ENCODE measurements at regions not wholly inside any gene's neighbourhood (a gene's known extent, or its start where the extent isn't known, plus 50 kb on each side); places are given as distances from the start of the nearest gene placed in this dataset.

- no peak overlapping the region for H3K4me3 ChIP-seq (ENCODE audit: low read length)
- no peak overlapping the region for H3K9ac ChIP-seq (ENCODE audit: low read depth, low read length)
- no peaks in the 10 kb centered on the region for H3K36me3 ChIP-seq (ENCODE audit: insufficient read depth, low read depth, low read length)
- no peaks in the 10 kb centered on the region for H3K4me1 ChIP-seq (ENCODE audit: insufficient read depth, low read length)
- no peaks in the 10 kb centered on the region for H3K27me3 ChIP-seq (ENCODE audit: insufficient read depth, low read length)
- H3K27ac ChIP-seq (ENCODE audit: low read length), result no peak overlapping the region
- no peaks in the 10 kb centered on the region; the same call in 1 of the 2 replicates for H3K9me3 ChIP-seq (ENCODE audit: insufficient read depth, low read depth, low read length)
Measured at GRCh38 chr2:34663314-34663713, 1064.2 kb upstream of the FAM98A start.

GRCh38 chr2:34660741-34661140 lies 1061.6 kb upstream of the FAM98A start:
- Histone ChIP-seq H3K27ac (ENCODE audit: low read length) (no peak overlapping the region), H3K9ac (ENCODE audit: low read depth, low read length) (no peak overlapping the region), H3K4me1 (ENCODE audit: insufficient read depth, low read length) (no peaks in the 10 kb centered on the region), H3K27me3 (ENCODE audit: insufficient read depth, low read length) (no peaks in the 10 kb centered on the region), H3K4me3 (ENCODE audit: low read length) (no peak overlapping the region), H3K9me3 (ENCODE audit: insufficient read depth, low read depth, low read length) (no peaks in the 10 kb centered on the region; the same call in 1 of the 2 replicates), H3K36me3 (ENCODE audit: insufficient read depth, low read depth, low read length) (no peaks in the 10 kb centered on the region)

DNA sequence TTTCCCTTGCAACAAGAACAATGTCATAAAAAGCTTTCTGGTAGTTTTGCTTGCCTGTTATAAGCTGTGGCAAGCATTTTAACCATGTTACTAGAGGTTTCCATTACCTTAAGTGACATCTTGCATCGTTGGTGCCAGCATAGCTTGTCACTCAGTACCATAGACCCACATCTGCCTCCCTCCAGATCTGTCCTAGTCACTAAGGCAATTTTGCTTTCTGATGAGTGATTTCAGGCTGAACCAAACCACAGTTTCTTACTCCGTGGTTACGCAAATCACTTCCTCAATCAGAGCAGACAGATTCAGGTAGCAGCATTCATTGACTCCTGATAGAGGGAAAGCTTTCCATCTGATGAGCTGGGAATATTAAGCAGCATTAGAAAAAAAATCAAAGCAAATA lies 1057.5 kb upstream of the FAM98A start:
- Histone ChIP-seq H3K9ac (ENCODE audit: low read depth, low read length) (no peak overlapping the region), H3K36me3 (ENCODE audit: insufficient read depth, low read depth, low read length) (no peaks in the 10 kb centered on the region), H3K27ac (ENCODE audit: low read length) (no peak overlapping the region), H3K27me3 (ENCODE audit: insufficient read depth, low read length) (no peaks in the 10 kb centered on the region), H3K4me1 (ENCODE audit: insufficient read depth, low read length) (no peaks in the 10 kb centered on the region), H3K4me3 (ENCODE audit: low read length) (no peak overlapping the region), H3K9me3 (ENCODE audit: insufficient read depth, low read depth, low read length) (no peaks in the 10 kb centered on the region; the same call in 1 of the 2 replicates)

DNA sequence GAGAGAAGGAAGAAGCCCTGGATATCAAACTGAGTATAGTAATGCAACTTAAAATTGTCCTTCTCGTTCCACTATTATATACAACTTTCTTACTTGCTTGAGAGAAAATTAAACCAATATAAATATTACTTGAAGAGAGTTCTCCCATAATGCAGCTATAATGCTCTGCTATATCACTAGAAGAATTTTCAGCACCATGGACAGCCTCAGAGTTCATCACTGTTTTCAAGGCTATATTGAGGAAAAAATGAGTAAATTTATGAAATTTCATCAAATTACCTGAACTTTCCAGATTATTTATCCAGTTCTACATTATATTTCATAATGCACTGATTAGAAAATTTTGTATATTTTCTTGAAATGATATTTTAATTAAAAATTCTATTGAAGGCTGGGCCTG lies 1053.5 kb upstream of the FAM98A start:
- no peaks in the 10 kb centered on the region for H3K36me3 ChIP-seq (ENCODE audit: insufficient read depth, low read depth, low read length)
- no peaks in the 10 kb centered on the region for H3K27me3 ChIP-seq (ENCODE audit: insufficient read depth, low read length)
- no peak overlapping the region for H3K27ac ChIP-seq (ENCODE audit: low read length)
- peaks cover 3% of the 10 kb centered on the region; the same call in 1 of the 2 replicates for H3K4me1 ChIP-seq (ENCODE audit: insufficient read depth, low read length)
- H3K9me3 ChIP-seq (ENCODE audit: insufficient read depth, low read depth, low read length), result no peaks in the 10 kb centered on the region
- H3K9ac ChIP-seq (ENCODE audit: low read depth, low read length), result no peak overlapping the region
- H3K4me3 ChIP-seq (ENCODE audit: low read length), result no peak overlapping the region

- H3K4me1 ChIP-seq (ENCODE audit: insufficient read depth, low read length), result peaks cover 3% of the 10 kb centered on the region; the same call in 1 of the 2 replicates
- no peaks in the 10 kb centered on the region for H3K36me3 ChIP-seq (ENCODE audit: insufficient read depth, low read depth, low read length)
- no peaks in the 10 kb centered on the region for H3K9me3 ChIP-seq (ENCODE audit: insufficient read depth, low read depth, low read length)
- H3K9ac ChIP-seq (ENCODE audit: low read depth, low read length), result no peak overlapping the region
- no peak overlapping the region for H3K4me3 ChIP-seq (ENCODE audit: low read length)
- H3K27ac ChIP-seq (ENCODE audit: low read length), result no peak overlapping the region
- no peaks in the 10 kb centered on the region for H3K27me3 ChIP-seq (ENCODE audit: insufficient read depth, low read length)
Measured at GRCh38 chr2:34646901-34647300, 1047.8 kb upstream of the FAM98A start.

GRCh38 chr2:34632327-34632726 lies 1033.2 kb upstream of the FAM98A start:
- peaks cover 10% of the 10 kb centered on the region; the same call in 1 of the 2 replicates for H3K9me3 ChIP-seq (ENCODE audit: insufficient read depth, low read depth, low read length)
- H3K27ac ChIP-seq (ENCODE audit: low read length), result no peak overlapping the region
- H3K4me3 ChIP-seq (ENCODE audit: low read length), result no peak overlapping the region
- H3K9ac ChIP-seq (ENCODE audit: low read depth, low read length), result no peak overlapping the region
- no peaks in the 10 kb centered on the region for H3K27me3 ChIP-seq (ENCODE audit: insufficient read depth, low read length)
- no peaks in the 10 kb centered on the region for H3K4me1 ChIP-seq (ENCODE audit: insufficient read depth, low read length)
- H3K36me3 ChIP-seq (ENCODE audit: insufficient read depth, low read depth, low read length), result no peaks in the 10 kb centered on the region

DNA sequence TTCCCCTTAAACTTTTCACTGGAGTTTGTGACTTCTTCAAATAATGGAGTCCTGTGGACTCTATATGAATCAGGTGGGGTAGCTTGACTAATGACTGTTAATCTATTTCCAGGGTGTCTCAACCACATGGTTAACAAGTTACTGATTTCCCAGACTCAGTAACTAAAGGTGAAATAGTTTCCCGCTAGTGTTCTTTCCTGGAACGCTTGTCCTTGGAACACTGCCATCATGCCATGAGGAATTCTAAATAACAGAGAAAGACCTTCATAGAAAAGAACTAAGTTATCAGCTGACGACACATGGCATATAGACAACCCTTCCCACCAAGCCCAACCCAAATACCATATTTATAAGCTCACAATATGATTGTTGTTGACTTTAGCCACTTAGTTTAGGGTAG lies 1027.9 kb upstream of the FAM98A start:
- Histone ChIP-seq H3K36me3 (ENCODE audit: insufficient read depth, low read depth, low read length) (no peaks in the 10 kb centered on the region), H3K9me3 (ENCODE audit: insufficient read depth, low read depth, low read length) (no peaks in the 10 kb centered on the region), H3K27me3 (ENCODE audit: insufficient read depth, low read length) (no peaks in the 10 kb centered on the region), H3K27ac (ENCODE audit: low read length) (no peak overlapping the region), H3K4me1 (ENCODE audit: insufficient read depth, low read length) (no peaks in the 10 kb centered on the region), H3K9ac (ENCODE audit: low read depth, low read length) (no peak overlapping the region), H3K4me3 (ENCODE audit: low read length) (no peak overlapping the region)

DNA sequence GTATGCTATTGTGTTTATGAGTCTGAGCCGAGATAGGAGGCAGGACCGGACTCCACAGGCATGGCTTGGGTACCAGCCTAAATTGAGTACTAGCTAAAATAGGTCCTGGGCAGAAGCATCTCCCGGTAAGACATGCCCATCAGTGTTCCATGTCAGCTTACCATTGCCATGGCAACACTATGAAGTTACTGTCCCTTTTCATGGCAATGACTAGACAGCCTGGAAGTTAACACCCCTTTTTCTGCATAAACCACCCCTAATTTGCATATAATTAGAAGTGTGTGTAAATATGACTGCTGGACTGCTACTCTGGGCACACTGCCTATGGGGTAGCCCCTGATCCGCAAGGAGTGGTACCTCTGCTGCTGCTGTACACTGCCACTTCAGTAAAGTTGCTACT lies 1005.1 kb upstream of the FAM98A start:
- H3K36me3 ChIP-seq (ENCODE audit: insufficient read depth, low read depth, low read length), result no peaks in the 10 kb centered on the region
- H3K27me3 ChIP-seq (ENCODE audit: insufficient read depth, low read length), result no peaks in the 10 kb centered on the region
- no peak overlapping the region for H3K9ac ChIP-seq (ENCODE audit: low read depth, low read length)
- H3K9me3 ChIP-seq (ENCODE audit: insufficient read depth, low read depth, low read length), result no peaks in the 10 kb centered on the region
- no peak overlapping the region for H3K27ac ChIP-seq (ENCODE audit: low read length)
- H3K4me3 ChIP-seq (ENCODE audit: low read length), result no peak overlapping the region
- no peaks in the 10 kb centered on the region for H3K4me1 ChIP-seq (ENCODE audit: insufficient read depth, low read length)

- no peaks in the 10 kb centered on the region for H3K36me3 ChIP-seq (ENCODE audit: insufficient read depth, low read depth, low read length)
- H3K4me1 ChIP-seq (ENCODE audit: insufficient read depth, low read length), result no peaks in the 10 kb centered on the region
- no peak overlapping the region for H3K4me3 ChIP-seq (ENCODE audit: low read length)
- no peaks in the 10 kb centered on the region for H3K27me3 ChIP-seq (ENCODE audit: insufficient read depth, low read length)
- H3K9me3 ChIP-seq (ENCODE audit: insufficient read depth, low read depth, low read length), result no peaks in the 10 kb centered on the region
- no peak overlapping the region for H3K27ac ChIP-seq (ENCODE audit: low read length)
- no peak overlapping the region for H3K9ac ChIP-seq (ENCODE audit: low read depth, low read length)
Measured at GRCh38 chr2:34602262-34602661, 1003.2 kb upstream of the FAM98A start.

DNA sequence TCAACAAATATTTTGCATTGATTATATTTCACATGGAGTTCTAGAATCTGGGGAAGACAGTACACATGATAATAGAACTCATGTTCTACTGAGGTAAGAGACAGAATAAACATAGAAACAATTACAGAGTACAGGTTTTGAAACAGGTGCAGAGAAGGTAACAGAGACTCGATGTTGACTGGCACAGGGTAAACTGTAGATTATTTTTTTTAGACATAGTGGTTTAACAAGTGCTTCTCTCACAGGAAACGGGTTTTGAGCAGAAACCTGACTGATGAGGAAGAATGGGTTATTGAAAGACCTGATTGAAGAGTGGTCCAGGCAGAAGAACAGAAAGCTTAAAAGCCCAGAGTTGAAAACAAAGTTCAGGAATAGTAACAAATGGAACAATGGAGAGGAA lies 1002.5 kb upstream of the FAM98A start:
- Histone ChIP-seq H3K9ac (ENCODE audit: low read depth, low read length) (no peak overlapping the region), H3K4me3 (ENCODE audit: low read length) (no peak overlapping the region), H3K9me3 (ENCODE audit: insufficient read depth, low read depth, low read length) (no peaks in the 10 kb centered on the region), H3K27ac (ENCODE audit: low read length) (no peak overlapping the region), H3K36me3 (ENCODE audit: insufficient read depth, low read depth, low read length) (no peaks in the 10 kb centered on the region), H3K4me1 (ENCODE audit: insufficient read depth, low read length) (no peaks in the 10 kb centered on the region), H3K27me3 (ENCODE audit: insufficient read depth, low read length) (no peaks in the 10 kb centered on the region)

DNA sequence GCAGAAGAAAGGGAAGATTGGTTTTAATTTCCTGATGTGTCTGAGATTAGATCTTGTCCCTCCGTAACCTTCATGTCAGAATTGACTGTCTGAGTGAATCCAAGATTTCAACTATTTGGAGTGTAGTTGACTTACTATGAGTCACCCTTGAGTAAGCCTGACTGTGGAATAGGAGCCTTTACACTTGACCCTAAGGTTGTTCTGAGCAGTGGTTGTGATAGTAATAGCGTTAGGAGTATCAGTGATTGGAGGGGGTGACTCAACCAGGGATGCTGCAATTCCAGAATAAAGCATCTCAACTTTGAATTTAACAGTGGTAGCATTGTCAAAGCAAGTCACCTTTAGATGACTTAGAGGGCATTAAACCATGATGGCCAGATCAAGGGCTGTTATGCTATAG lies 979.5 kb upstream of the FAM98A start:
- Histone ChIP-seq H3K27ac (ENCODE audit: low read length) (no peak overlapping the region), H3K27me3 (ENCODE audit: insufficient read depth, low read length) (no peaks in the 10 kb centered on the region), H3K36me3 (ENCODE audit: insufficient read depth, low read depth, low read length) (no peaks in the 10 kb centered on the region), H3K9me3 (ENCODE audit: insufficient read depth, low read depth, low read length) (no peaks in the 10 kb centered on the region), H3K4me3 (ENCODE audit: low read length) (no peak overlapping the region), H3K4me1 (ENCODE audit: insufficient read depth, low read length) (no peaks in the 10 kb centered on the region), H3K9ac (ENCODE audit: low read depth, low read length) (no peak overlapping the region)

DNA sequence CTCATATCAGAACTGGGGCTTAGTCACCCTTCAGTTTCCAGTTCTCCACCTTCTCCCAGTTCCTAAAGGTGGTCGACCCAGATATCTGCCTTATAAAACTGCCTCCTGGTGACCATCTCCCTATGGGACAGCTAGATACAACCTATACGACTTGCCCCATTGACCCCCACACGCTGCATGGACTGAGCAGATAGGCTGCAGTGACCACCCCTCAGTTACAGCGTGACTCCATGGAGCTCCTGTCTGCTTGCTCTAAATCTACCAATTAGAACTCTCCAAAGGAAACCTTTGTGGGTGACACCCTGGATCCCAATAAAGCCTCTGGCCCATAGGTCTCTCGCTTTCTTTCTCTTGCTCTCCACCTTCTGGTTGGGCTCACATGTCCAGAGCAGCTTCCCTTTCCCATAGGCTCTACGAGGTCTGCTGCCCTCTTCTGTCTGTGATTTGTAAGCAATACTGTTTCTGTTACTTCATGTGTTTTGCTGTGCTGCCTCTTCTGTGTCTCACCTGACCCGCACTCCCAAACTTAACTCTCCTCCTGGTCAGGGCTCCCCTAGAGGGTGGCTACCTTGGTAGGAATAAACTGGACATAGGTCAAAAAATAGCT lies 971.3 kb upstream of the FAM98A start:
- Histone ChIP-seq H3K27ac (ENCODE audit: low read length) (no peak overlapping the region), H3K9ac (ENCODE audit: low read depth, low read length) (no peak overlapping the region), H3K9me3 (ENCODE audit: insufficient read depth, low read depth, low read length) (no peaks in the 10 kb centered on the region), H3K27me3 (ENCODE audit: insufficient read depth, low read length) (no peaks in the 10 kb centered on the region), H3K4me1 (ENCODE audit: insufficient read depth, low read length) (no peaks in the 10 kb centered on the region), H3K4me3 (ENCODE audit: low read length) (no peak overlapping the region), H3K36me3 (ENCODE audit: insufficient read depth, low read depth, low read length) (no peaks in the 10 kb centered on the region)

All from iPS-20b (cell line).